Endothelial cell (in vitro differentiated cells): ENCODE measurements at regions not wholly inside any gene's neighbourhood (a gene's known extent, or its start where the extent isn't known, plus 50 kb on each side); places are given as distances from the start of the nearest gene placed in this dataset.

Experiments used
- DNase-seq: peaks from one replicate; pipeline ENCODE4 v3.0.0; 2021; ENCODE audit warnings: low spot score
- H3K27ac Mint-ChIP-seq: one replicate; pipeline ENCODE4 v1.8.0; 2021; ENCODE audit warnings: mixed read lengths, inconsistent platforms; ENCODE audit not compliant: unreplicated experiment
- H3K27me3 Mint-ChIP-seq: one replicate; pipeline ENCODE4 v1.8.0; 2021; ENCODE audit warnings: mild to moderate bottlenecking, moderate library complexity, mixed read lengths, inconsistent platforms; ENCODE audit not compliant: unreplicated experiment
- H3K36me3 Mint-ChIP-seq: one replicate; pipeline ENCODE4 v1.8.0; 2021; ENCODE audit warnings: mild to moderate bottlenecking, low read depth, mixed read lengths, inconsistent platforms; ENCODE audit not compliant: unreplicated experiment
- H3K4me1 Mint-ChIP-seq: one replicate; pipeline ENCODE4 v1.8.0; 2021; ENCODE audit warnings: mild to moderate bottlenecking, mixed read lengths, inconsistent platforms; ENCODE audit not compliant: unreplicated experiment
- H3K4me3 Mint-ChIP-seq: one replicate; pipeline ENCODE4 v1.8.0; 2021; ENCODE audit warnings: mild to moderate bottlenecking, mixed read lengths, inconsistent platforms; ENCODE audit not compliant: unreplicated experiment
- H3K9me3 Mint-ChIP-seq: one replicate; pipeline ENCODE4 v1.8.0; 2021; ENCODE audit warnings: mixed read lengths, inconsistent platforms; ENCODE audit not compliant: unreplicated experiment
- TF ChIP-seq, protein P1 (sequence below): fragments of 200-600 bp; sonication (generic); IDR thresholded peaks from one replicate; pipeline ENCODE4 v1.5.0; 2021; ENCODE audit warnings: antibody characterized with exemption; ENCODE audit not compliant: unreplicated experiment

DNA sequence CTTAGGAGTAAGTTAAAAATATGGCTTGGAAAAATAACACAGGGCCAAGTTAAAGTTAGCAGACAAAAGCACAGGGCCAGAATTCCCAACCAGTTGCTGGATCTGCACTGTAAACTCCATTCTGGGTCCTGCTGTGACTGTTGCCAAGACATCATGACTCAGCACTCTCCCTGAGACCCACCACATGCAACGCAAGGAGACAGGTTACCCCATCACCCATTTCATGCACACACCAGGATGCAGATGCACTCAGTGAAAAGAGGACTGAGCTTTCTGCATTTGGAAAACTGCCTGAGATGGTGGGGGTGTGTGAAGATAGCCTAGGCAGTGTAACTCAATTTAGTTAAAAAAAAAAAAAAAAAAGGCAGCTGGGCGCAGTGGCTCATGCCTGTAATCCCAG is 97.6 kb upstream of the ZNF438 start:
- TF ChIP-seq, protein P1, sequence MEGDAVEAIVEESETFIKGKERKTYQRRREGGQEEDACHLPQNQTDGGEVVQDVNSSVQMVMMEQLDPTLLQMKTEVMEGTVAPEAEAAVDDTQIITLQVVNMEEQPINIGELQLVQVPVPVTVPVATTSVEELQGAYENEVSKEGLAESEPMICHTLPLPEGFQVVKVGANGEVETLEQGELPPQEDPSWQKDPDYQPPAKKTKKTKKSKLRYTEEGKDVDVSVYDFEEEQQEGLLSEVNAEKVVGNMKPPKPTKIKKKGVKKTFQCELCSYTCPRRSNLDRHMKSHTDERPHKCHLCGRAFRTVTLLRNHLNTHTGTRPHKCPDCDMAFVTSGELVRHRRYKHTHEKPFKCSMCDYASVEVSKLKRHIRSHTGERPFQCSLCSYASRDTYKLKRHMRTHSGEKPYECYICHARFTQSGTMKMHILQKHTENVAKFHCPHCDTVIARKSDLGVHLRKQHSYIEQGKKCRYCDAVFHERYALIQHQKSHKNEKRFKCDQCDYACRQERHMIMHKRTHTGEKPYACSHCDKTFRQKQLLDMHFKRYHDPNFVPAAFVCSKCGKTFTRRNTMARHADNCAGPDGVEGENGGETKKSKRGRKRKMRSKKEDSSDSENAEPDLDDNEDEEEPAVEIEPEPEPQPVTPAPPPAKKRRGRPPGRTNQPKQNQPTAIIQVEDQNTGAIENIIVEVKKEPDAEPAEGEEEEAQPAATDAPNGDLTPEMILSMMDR, result no peak
- peaks cover 5% of the 10 kb centered on the region for H3K27me3 Mint-ChIP-seq
- H3K27ac Mint-ChIP-seq, result no peak overlapping the region
- no peaks in the 10 kb centered on the region for H3K9me3 Mint-ChIP-seq
- no peak overlapping the region for H3K4me3 Mint-ChIP-seq
- H3K36me3 Mint-ChIP-seq, result no peaks in the 10 kb centered on the region
- DNase-seq, result no peak
- peaks cover 2% of the 10 kb centered on the region for H3K4me1 Mint-ChIP-seq

DNA sequence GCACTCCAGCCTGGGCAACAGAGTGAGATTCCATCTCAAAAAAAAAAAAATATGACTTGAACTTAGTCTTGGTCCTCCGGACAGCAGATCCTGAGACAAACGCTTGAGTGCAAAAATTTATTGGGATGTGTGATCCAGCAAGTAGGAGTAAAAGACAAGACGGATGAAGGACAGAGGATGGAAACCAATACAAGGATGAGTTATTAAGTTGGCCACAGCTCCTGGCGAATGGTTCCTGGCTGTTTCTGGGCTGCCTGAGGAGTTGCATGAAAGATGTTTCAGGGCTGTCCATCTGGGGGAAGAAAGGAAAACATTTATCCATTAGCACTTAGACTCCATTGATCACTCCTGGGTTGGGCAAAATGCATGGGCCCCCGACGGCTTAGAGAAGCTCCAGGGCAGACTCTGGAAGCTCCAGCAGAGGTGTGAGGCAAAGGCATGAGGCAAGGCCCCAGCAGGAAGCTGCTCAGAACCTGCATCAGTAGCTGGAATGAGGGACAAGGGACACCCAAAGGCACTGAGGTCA is 98.3 kb upstream of the ZNF438 start:
- Mint-ChIP-seq H3K27ac (no peak overlapping the region), H3K27me3 (peaks cover 9% of the 10 kb centered on the region), H3K9me3 (no peaks in the 10 kb centered on the region), H3K4me3 (no peak overlapping the region), H3K4me1 (peaks cover 7% of the 10 kb centered on the region), H3K36me3 (no peaks in the 10 kb centered on the region)
- TF ChIP-seq, protein P1, result no peak
- DNase-seq, result no peak

DNA sequence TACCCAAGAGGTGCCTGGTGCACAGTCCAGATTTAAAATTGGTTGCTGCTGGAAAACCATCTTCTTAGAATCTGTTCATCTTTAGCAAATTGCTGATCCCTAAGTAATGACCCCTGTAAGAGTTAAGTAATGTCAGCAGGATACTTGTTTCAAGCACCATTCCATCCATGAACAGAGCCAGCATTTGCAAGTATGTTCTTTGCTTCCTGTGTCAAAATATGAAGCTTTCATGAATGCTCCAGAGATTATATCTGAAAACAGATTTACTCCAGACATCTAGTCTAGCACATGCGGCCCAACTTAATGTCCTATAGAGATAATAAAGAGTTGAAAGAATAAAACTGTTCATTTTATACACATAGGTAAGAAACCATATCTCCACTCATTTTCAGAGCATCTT is 98.7 kb upstream of the ZNF438 start:
- Mint-ChIP-seq H3K4me1 (peaks cover 11% of the 10 kb centered on the region), H3K27ac (no peak overlapping the region), H3K36me3 (no peaks in the 10 kb centered on the region), H3K27me3 (peaks cover 9% of the 10 kb centered on the region), H3K4me3 (no peak overlapping the region), H3K9me3 (no peaks in the 10 kb centered on the region)
- TF ChIP-seq, protein P1, result no peak
- no peak for DNase-seq

DNA sequence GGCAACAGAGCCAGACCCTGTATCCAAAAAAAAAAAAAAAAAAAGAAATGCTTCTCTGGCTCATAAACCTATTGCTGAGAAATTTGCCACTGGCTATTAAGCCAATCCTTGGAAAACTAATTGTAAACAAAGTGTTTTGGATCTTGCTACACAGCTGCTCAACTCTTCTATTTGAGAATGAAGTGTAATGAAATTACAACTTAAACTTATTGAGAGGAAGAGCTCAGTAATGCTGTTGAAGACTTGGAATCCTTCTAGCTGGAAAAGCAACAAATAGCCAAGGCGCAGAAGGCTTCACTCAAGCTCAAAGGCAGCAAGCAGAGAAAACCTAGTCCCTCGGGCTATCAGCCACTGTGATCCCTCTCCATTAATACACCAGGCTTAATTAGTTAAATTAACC is 99.6 kb upstream of the ZNF438 start:
- no peak for DNase-seq
- Mint-ChIP-seq H3K27me3 (peaks cover 9% of the 10 kb centered on the region), H3K27ac (no peak overlapping the region), H3K4me1 (peaks cover 11% of the 10 kb centered on the region), H3K4me3 (no peak overlapping the region), H3K9me3 (no peaks in the 10 kb centered on the region), H3K36me3 (no peaks in the 10 kb centered on the region)
- TF ChIP-seq, protein P1, result no peak

DNA sequence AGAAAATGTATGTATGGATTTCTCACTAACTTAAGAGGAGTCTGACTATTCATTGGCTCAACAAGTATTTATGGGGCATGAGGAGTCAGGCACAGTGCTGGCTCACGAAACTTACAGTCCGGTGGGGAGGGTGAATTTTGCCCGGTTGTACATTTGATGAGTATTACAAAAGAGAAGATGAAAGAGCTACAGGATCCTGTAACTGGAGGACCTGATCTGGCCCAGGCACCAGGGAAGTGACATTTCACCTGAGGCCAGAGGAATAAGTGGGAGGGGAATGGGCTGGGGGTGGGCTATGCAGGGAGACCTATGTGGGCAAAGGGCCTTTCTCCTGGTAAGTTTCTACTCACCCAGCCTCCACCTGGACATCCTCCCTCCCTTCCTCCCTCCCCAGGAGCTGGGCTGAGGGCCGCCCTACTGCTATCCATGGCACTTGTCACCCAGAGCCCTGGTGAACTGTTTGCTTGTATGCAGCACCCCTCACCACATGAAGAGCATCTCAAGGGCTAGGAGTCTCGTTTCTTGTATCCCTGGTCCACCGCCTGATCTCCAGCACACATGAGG is 101.1 kb upstream of the ZNF438 start:
- H3K27me3 Mint-ChIP-seq, result peaks cover 9% of the 10 kb centered on the region
- TF ChIP-seq, protein P1, result no peak
- peak overlapping the region; percentile 36 for H3K27ac Mint-ChIP-seq
- peaks cover 13% of the 10 kb centered on the region for H3K4me1 Mint-ChIP-seq
- H3K4me3 Mint-ChIP-seq, result no peak overlapping the region
- H3K36me3 Mint-ChIP-seq, result no peaks in the 10 kb centered on the region
- H3K9me3 Mint-ChIP-seq, result no peaks in the 10 kb centered on the region
- no peak for DNase-seq
